ENCODE measurements at regions not wholly inside any gene's neighbourhood (a gene's known extent, or its start where the extent isn't known, plus 50 kb on each side); places are given as distances from the start of the nearest gene placed in this dataset.
"Not testable (repeated sequence)": the region's sequence is repeated elsewhere in the genome, so short reads cannot be mapped to it uniquely, and the experiment has no call there.

GRCh38 chr10:81264991-81265390, 610.0 kb upstream of the NRG3 start:
- RAD21 ChIA-PET (ENCODE audit: unreplicated experiment); H3K4me2 ChIP-seq (ENCODE audit: control insufficient read depth, insufficient read depth); H3K27ac ChIP-seq (ENCODE audit: control insufficient read depth, insufficient read depth); H3K9ac ChIP-seq (ENCODE audit: control insufficient read depth, insufficient read depth, low read length); BruUV-seq (replicated peaks); DNase-seq (ENCODE audit: low read depth, low spot score); FAIRE-seq; H3K4me1 ChIP-seq (ENCODE audit: control insufficient read depth, insufficient read depth, low read length); H3K27me3 ChIP-seq (replicated peaks in 1 of 2; ENCODE audit: control insufficient read depth in 2 of 2, insufficient read depth in 2 of 2, low read length in 1 of 2); H4K20me1 ChIP-seq (ENCODE audit: control insufficient read depth, insufficient read depth); CTCF ChIA-PET; POLR2A ChIA-PET; H3K79me2 ChIP-seq (ENCODE audit: control insufficient read depth, insufficient read depth, low read length); SMC1A ChIA-PET (ENCODE audit: uncharacterized antibody, unreplicated experiment); ATAC-seq; H3K4me3 ChIP-seq; H3K36me3 ChIP-seq (ENCODE audit: control insufficient read depth in 2 of 2, insufficient read depth in 2 of 2, low read length in 1 of 2); intact Hi-C loops (cut with micrococcal nuclease; ENCODE audit: unreplicated experiment); in situ Hi-C loops (cut with MboI); H3K9me3 ChIP-seq (replicated peaks; ENCODE audit: control insufficient read depth, insufficient read depth, low read length); H2AFZ ChIP-seq (ENCODE audit: control insufficient read depth, low read depth, low read length): not testable (repeated sequence)
- WGBS (ENCODE audit: insufficient coverage, insufficient replicate concordance, low lambda C conversion rate, missing lambda C conversion rate): 36% methylated on average over 11 of the region's 18 CpGs

- TF ChIP-seq IKZF2 (IDR thresholded peaks at IDR 0.05) (no peak), WRNIP1 (IDR thresholded peaks at IDR 0.05; ENCODE audit: borderline replicate concordance, low read depth, low read length) (no peak), SMAD1 (IDR thresholded peaks at IDR 0.05; ENCODE audit: low read depth, partially characterized antibody) (no peak), FOS (IDR thresholded peaks at IDR 0.05; ENCODE audit: borderline replicate concordance, extremely low read depth, insufficient read length) (no peak), BMI1 (IDR thresholded peaks at IDR 0.05; ENCODE audit: borderline replicate concordance) (no peak), RFX5 (IDR thresholded peaks at IDR 0.05; ENCODE audit: low read depth, low read length) (no peak), ESRRA (IDR thresholded peaks at IDR 0.05; ENCODE audit: low read length) (no peak), MXI1 (IDR thresholded peaks at IDR 0.05; ENCODE audit: low read depth, low read length) (no peak), TARDBP (IDR thresholded peaks at IDR 0.05; ENCODE audit: borderline replicate concordance) (no peak), ZBED1 (IDR thresholded peaks at IDR 0.05; ENCODE audit: borderline replicate concordance) (no peak), ZNF274 (IDR thresholded peaks at IDR 0.05; ENCODE audit: insufficient read depth, insufficient read length) (no peak), NRF1 (conservative IDR thresholded peaks at IDR 0.05; ENCODE audit: low read depth, low read length) (no peak), TCF12 (IDR thresholded peaks at IDR 0.05; ENCODE audit: low read depth, low read length) (no peak), DPF2 (IDR thresholded peaks at IDR 0.05) (no peak), GABPA (IDR thresholded peaks at IDR 0.05; ENCODE audit: low read depth) (no peak), MEF2A (IDR thresholded peaks at IDR 0.05; ENCODE audit: insufficient read depth, low read depth, low read length) (no peak), JUND (IDR thresholded peaks at IDR 0.05; ENCODE audit: low read depth, low read length) (no peak), SIN3A (IDR thresholded peaks at IDR 0.05; ENCODE audit: low read depth, low read length) (no peak)
- ATAC-seq: no peak
- H3K27ac ChIP-seq (ENCODE audit: control insufficient read depth, insufficient read depth): no peak overlapping the region
- POLR2A ChIA-PET: no interaction called here
- no peaks in the 10 kb centered on the region for H3K79me2 ChIP-seq (ENCODE audit: control insufficient read depth, insufficient read depth, low read length)
- no peak for DNase-seq (ENCODE audit: low read depth, low spot score)
- CTCF ChIA-PET: no interaction called here
- H3K36me3 ChIP-seq (ENCODE audit: control insufficient read depth in 2 of 2, insufficient read depth in 2 of 2, low read length in 1 of 2): no peaks in the 10 kb centered on the region
- H3K4me3 ChIP-seq: no peak overlapping the region
- intact Hi-C loops (cut with micrococcal nuclease; ENCODE audit: unreplicated experiment) (no loop called here), in situ Hi-C loops (cut with MboI) (no loop called here)
- H2AFZ ChIP-seq (ENCODE audit: control insufficient read depth, low read depth, low read length): no peak overlapping the region
- no peak for FAIRE-seq
- 20% methylated on average over 2 of the region's 2 CpGs for WGBS (ENCODE audit: insufficient coverage, insufficient replicate concordance, low lambda C conversion rate, missing lambda C conversion rate)
- no TSS peak for BruUV-seq (replicated peaks)
- SMC1A ChIA-PET (ENCODE audit: uncharacterized antibody, unreplicated experiment): no interaction called here
- no peaks in the 10 kb centered on the region for H3K9me3 ChIP-seq (replicated peaks; ENCODE audit: control insufficient read depth, insufficient read depth, low read length)
- RAD21 ChIA-PET (ENCODE audit: unreplicated experiment): no interaction called here
- H4K20me1 ChIP-seq (ENCODE audit: control insufficient read depth, insufficient read depth): no peaks in the 10 kb centered on the region
- H3K4me2 ChIP-seq (ENCODE audit: control insufficient read depth, insufficient read depth): no peak overlapping the region
- H3K9ac ChIP-seq (ENCODE audit: control insufficient read depth, insufficient read depth, low read length): no peak overlapping the region
- H3K4me1 ChIP-seq (ENCODE audit: control insufficient read depth, insufficient read depth, low read length): no peaks in the 10 kb centered on the region
- no peaks in the 10 kb centered on the region for H3K27me3 ChIP-seq (replicated peaks in 1 of 2; ENCODE audit: control insufficient read depth in 2 of 2, insufficient read depth in 2 of 2, low read length in 1 of 2)
These were observed 604.9 kb upstream of the NRG3 start for GRCh38 chr10:81270051-81270450.
